ENCODE measurements at regions not wholly inside any gene's neighbourhood (a gene's known extent, or its start where the extent isn't known, plus 50 kb on each side); places are given as distances from the start of the nearest gene placed in this dataset.

- peak; percentile 23 for DNase-seq
Observed at GRCh38 chr3:117587416-117587815, 877.8 kb downstream of the TUSC7 start.

- DNase-seq, result peak; percentile 71
Observed at GRCh38 chr3:117589454-117589853, 879.9 kb downstream of the TUSC7 start.

GRCh38 chr3:117595615-117596014, 886.0 kb downstream of the TUSC7 start:
- DNase-seq, result no peak

- no peak for DNase-seq
Observed at GRCh38 chr3:117596503-117596902, 886.9 kb downstream of the TUSC7 start.

- no peak for DNase-seq
Observed at GRCh38 chr3:117597865-117598264, 888.3 kb downstream of the TUSC7 start.

GRCh38 chr3:117600112-117600511, 890.5 kb downstream of the TUSC7 start:
- no peak for DNase-seq

GRCh38 chr3:117600666-117601065, 891.1 kb downstream of the TUSC7 start:
- no peak for DNase-seq

- no peak for DNase-seq
Observed at GRCh38 chr3:117602058-117602644, 892.6 kb downstream of the TUSC7 start.

- DNase-seq, result no peak
Observed at GRCh38 chr3:117603097-117603496, 893.5 kb downstream of the TUSC7 start.

GRCh38 chr3:117606866-117607265, 897.3 kb downstream of the TUSC7 start:
- DNase-seq, result no peak

- no peak for DNase-seq
Observed at GRCh38 chr3:117609330-117609729, 899.8 kb downstream of the TUSC7 start.

- no peak for DNase-seq
Observed at GRCh38 chr3:117610156-117610555, 900.6 kb downstream of the TUSC7 start.

- no peak for DNase-seq
Observed at GRCh38 chr3:117611211-117611610, 901.6 kb downstream of the TUSC7 start.

- no peak for DNase-seq
Observed at GRCh38 chr3:117616227-117616626, 906.6 kb downstream of the TUSC7 start.

- no peak for DNase-seq
Observed at GRCh38 chr3:117617906-117618305, 908.3 kb downstream of the TUSC7 start.

GRCh38 chr3:117618462-117618861, 908.9 kb downstream of the TUSC7 start:
- DNase-seq, result no peak

GRCh38 chr3:117619805-117620204, 910.2 kb downstream of the TUSC7 start:
- no peak for DNase-seq

GRCh38 chr3:117622171-117622841, 912.7 kb downstream of the TUSC7 start:
- peak; percentile 22 for DNase-seq

GRCh38 chr3:117624424-117624823, 914.8 kb downstream of the TUSC7 start:
- DNase-seq, result no peak

GRCh38 chr3:117625174-117625573, 915.6 kb downstream of the TUSC7 start:
- no peak for DNase-seq

GRCh38 chr3:117626577-117626976, 917.0 kb downstream of the TUSC7 start:
- no peak for DNase-seq

- peak; percentile 92 for DNase-seq
Observed at GRCh38 chr3:117628823-117629291, 919.3 kb downstream of the TUSC7 start.

- no peak for DNase-seq
Observed at GRCh38 chr3:117629505-117629904, 919.9 kb downstream of the TUSC7 start.

- DNase-seq, result no peak
Observed at GRCh38 chr3:117630469-117630868, 920.9 kb downstream of the TUSC7 start.

GRCh38 chr3:117630885-117631284, 921.3 kb downstream of the TUSC7 start:
- DNase-seq, result peak; percentile 61

All from NCI-H345 (cell line).